ENCODE measurements at regions not wholly inside any gene's neighbourhood (a gene's known extent, or its start where the extent isn't known, plus 50 kb on each side); places are given as distances from the start of the nearest gene placed in this dataset.
"Not testable (repeated sequence)": the region's sequence is repeated elsewhere in the genome, so short reads cannot be mapped to it uniquely, and the experiment has no call there.

GRCh38 chr17:77620282-77620681 lies 338.2 kb upstream of the TNRC6C start:
- in situ Hi-C loops (cut with HindIII; ENCODE audit: extremely low pct_ligation_motif_present, low pct_unique_long_range_greater_than_20kb) = no loop called here
- H3K27ac ChIP-seq (ENCODE audit: extremely low read length, insufficient read depth, low read length) = no peak overlapping the region
- ChIA-PET POLR2A (no interaction called here), CTCF (ENCODE audit: low intra/inter-chr PET ratio, low total read pairs) (no interaction called here)
- peaks cover 6% of the 10 kb centered on the region for H3K4me1 ChIP-seq (ENCODE audit: insufficient read depth, low read length)
- H3K79me2 ChIP-seq (ENCODE audit: insufficient read depth, low read length) = no peaks in the 10 kb centered on the region
- H3K4me2 ChIP-seq (ENCODE audit: low read depth, low read length) = no peak overlapping the region
- no peaks in the 10 kb centered on the region for H3K36me3 ChIP-seq (replicated peaks in 1 of 2; ENCODE audit: control insufficient read depth in 1 of 2, insufficient read depth in 2 of 2, low read length in 2 of 2)
- no peak overlapping the region for H2AFZ ChIP-seq (ENCODE audit: low read length)
- WGBS (ENCODE audit: low lambda C conversion rate) = 0% methylated on average over 5 of the region's 5 CpGs
- TF ChIP-seq KMT2A (CRISPR knock-in tag; IDR thresholded peaks at IDR 0.05) (no peak), XRCC5 (optimal IDR thresholded peaks at IDR 0.05; ENCODE audit: low read length) (no peak)
- DNase-seq (ENCODE audit: low spot score) (no peak), ATAC-seq (no peak), FAIRE-seq (no peak)
- no peaks in the 10 kb centered on the region for H4K20me1 ChIP-seq (ENCODE audit: insufficient read depth, low read length)
- intact Hi-C loops (cut with micrococcal nuclease; ENCODE audit: unreplicated experiment) = no loop called here
- no TSS peak for BruUV-seq (replicated peaks)
- peaks cover 3 to 52% of the 10 kb centered on the region in 2 experiments; a peak in 4 of 5 replicates for H3K27me3 ChIP-seq (ENCODE audit: control insufficient read depth in 1 of 2, insufficient read depth in 2 of 2, low read length in 2 of 2)
- H3K4me3 ChIP-seq (replicated peaks in 1 of 3; ENCODE audit: insufficient read depth in 1 of 3, low read depth in 2 of 3, low read length in 3 of 3) = no peak overlapping the region
- H3K9me3 ChIP-seq (ENCODE audit: low read length) = no peaks in the 10 kb centered on the region
- H3K9ac ChIP-seq (ENCODE audit: insufficient read depth, low read depth, low read length) = no peak overlapping the region

- TF ChIP-seq ZNF121 (CRISPR knock-in tag; IDR thresholded peaks at IDR 0.05) = 0 out of 2 replicates have a peak, but pooled peaks have one; percentile 11
- H4K20me1 ChIP-seq (ENCODE audit: insufficient read depth, low read length); H3K4me1 ChIP-seq (ENCODE audit: insufficient read depth, low read length); H3K36me3 ChIP-seq (replicated peaks in 1 of 2; ENCODE audit: control insufficient read depth in 1 of 2, insufficient read depth in 2 of 2, low read length in 2 of 2); H2AFZ ChIP-seq (ENCODE audit: low read length); DNase-seq (ENCODE audit: low spot score); H3K27ac ChIP-seq (ENCODE audit: extremely low read length, insufficient read depth, low read length); H3K79me2 ChIP-seq (ENCODE audit: insufficient read depth, low read length); ATAC-seq; BruUV-seq (replicated peaks); intact Hi-C loops (cut with micrococcal nuclease; ENCODE audit: unreplicated experiment); H3K4me3 ChIP-seq (replicated peaks in 1 of 3; ENCODE audit: insufficient read depth in 1 of 3, low read depth in 2 of 3, low read length in 3 of 3); H3K9me3 ChIP-seq (ENCODE audit: low read length); FAIRE-seq; H3K9ac ChIP-seq (ENCODE audit: insufficient read depth, low read depth, low read length); H3K4me2 ChIP-seq (ENCODE audit: low read depth, low read length); in situ Hi-C loops (cut with HindIII; ENCODE audit: extremely low pct_ligation_motif_present, low pct_unique_long_range_greater_than_20kb); POLR2A ChIA-PET; CTCF ChIA-PET (ENCODE audit: low intra/inter-chr PET ratio, low total read pairs): not testable (repeated sequence)
- peaks cover 3 to 42% of the 10 kb centered on the region in 2 experiments; a peak in 3 of 5 replicates for H3K27me3 ChIP-seq (ENCODE audit: control insufficient read depth in 1 of 2, insufficient read depth in 2 of 2, low read length in 2 of 2)
- 32% methylated on average over 6 of the region's 6 CpGs for WGBS (ENCODE audit: low lambda C conversion rate)
These were observed 336.4 kb upstream of the TNRC6C start for GRCh38 chr17:77622084-77622483.

DNA sequence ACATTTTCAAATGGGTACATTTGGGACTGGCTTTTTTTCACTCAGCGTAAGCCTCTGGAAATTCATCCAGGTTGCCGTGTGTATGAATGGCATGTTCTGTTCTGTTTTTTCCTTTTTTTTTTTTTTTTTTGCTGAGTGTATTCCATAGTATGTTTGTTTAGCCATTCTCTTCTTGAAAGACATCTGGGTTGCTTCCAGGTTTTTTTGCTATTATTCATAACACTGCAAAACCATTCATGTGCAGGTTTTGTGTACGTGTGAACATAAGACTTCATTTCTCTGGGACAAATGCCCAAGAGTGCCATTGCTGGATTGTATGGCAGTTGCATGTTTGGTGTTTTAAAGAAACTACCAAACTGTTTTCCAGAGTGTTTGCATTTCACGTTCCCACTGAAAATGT lies 335.9 kb upstream of the TNRC6C start:
- Histone ChIP-seq H3K27me3 (ENCODE audit: control insufficient read depth in 1 of 2, insufficient read depth in 2 of 2, low read length in 2 of 2) (peaks cover 5 to 36% of the 10 kb centered on the region in 2 experiments; a peak in 3 of 5 replicates), H3K36me3 (replicated peaks in 1 of 2; ENCODE audit: control insufficient read depth in 1 of 2, insufficient read depth in 2 of 2, low read length in 2 of 2) (no peaks in the 10 kb centered on the region), H3K9me3 (ENCODE audit: low read length) (no peaks in the 10 kb centered on the region), H2AFZ (ENCODE audit: low read length) (no peak overlapping the region), H3K9ac (ENCODE audit: insufficient read depth, low read depth, low read length) (no peak overlapping the region), H4K20me1 (ENCODE audit: insufficient read depth, low read length) (no peaks in the 10 kb centered on the region), H3K4me2 (ENCODE audit: low read depth, low read length) (no peak overlapping the region), H3K4me1 (ENCODE audit: insufficient read depth, low read length) (no peaks in the 10 kb centered on the region), H3K79me2 (ENCODE audit: insufficient read depth, low read length) (no peaks in the 10 kb centered on the region), H3K27ac (ENCODE audit: extremely low read length, insufficient read depth, low read length) (no peak overlapping the region), H3K4me3 (replicated peaks in 1 of 3; ENCODE audit: insufficient read depth in 1 of 3, low read depth in 2 of 3, low read length in 3 of 3) (no peak overlapping the region)
- in situ Hi-C loops (cut with HindIII; ENCODE audit: extremely low pct_ligation_motif_present, low pct_unique_long_range_greater_than_20kb) (no loop called here), intact Hi-C loops (cut with micrococcal nuclease; ENCODE audit: unreplicated experiment) (no loop called here)
- DNase-seq (ENCODE audit: low spot score) (no peak), FAIRE-seq (no peak), ATAC-seq (no peak)
- BruUV-seq (replicated peaks) = no TSS peak
- WGBS (ENCODE audit: low lambda C conversion rate) = 14% methylated on average over 4 of the region's 4 CpGs
- ChIA-PET POLR2A (no interaction called here), CTCF (ENCODE audit: low intra/inter-chr PET ratio, low total read pairs) (no interaction called here)
- TF ChIP-seq EP300 (IDR thresholded peaks at IDR 0.05; ENCODE audit: low read depth in 2 of 2, low read length in 2 of 2) = no peak
- no peak for TF ChIP-seq EP300 (CRISPR knock-in tag; IDR thresholded peaks at IDR 0.05; ENCODE audit: borderline replicate concordance)
- TF ChIP-seq SMYD3 (CRISPR knock-in tag; IDR thresholded peaks at IDR 0.05) = no peak
- TF ChIP-seq, protein P1, sequence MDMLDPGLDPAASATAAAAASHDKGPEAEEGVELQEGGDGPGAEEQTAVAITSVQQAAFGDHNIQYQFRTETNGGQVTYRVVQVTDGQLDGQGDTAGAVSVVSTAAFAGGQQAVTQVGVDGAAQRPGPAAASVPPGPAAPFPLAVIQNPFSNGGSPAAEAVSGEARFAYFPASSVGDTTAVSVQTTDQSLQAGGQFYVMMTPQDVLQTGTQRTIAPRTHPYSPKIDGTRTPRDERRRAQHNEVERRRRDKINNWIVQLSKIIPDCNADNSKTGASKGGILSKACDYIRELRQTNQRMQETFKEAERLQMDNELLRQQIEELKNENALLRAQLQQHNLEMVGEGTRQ (IDR thresholded peaks at IDR 0.05; ENCODE audit: low read depth, low read length) = no peak
- TF ChIP-seq, protein P1 (CRISPR knock-in tag; IDR thresholded peaks at IDR 0.05; ENCODE audit: borderline replicate concordance) = no peak
- TF ChIP-seq ZSCAN30 (CRISPR knock-in tag; IDR thresholded peaks at IDR 0.05) = no peak

All from HepG2 (cell line).